Gastrocnemius medialis (tissue), 4 donors: ENCODE measurements at regions not wholly inside any gene's neighbourhood (a gene's known extent, or its start where the extent isn't known, plus 50 kb on each side); places are given as distances from the start of the nearest gene placed in this dataset.

ENCODE experiments used
- ATAC-seq, 2 donors: fragments of 150-250 bp; one replicate each; pipeline ENCODE4 v1.9.1; 2016
- DNase-seq, 2 donors: peaks; one replicate each; pipeline ENCODE4 v3.0.0-alpha.2; 2019
- H3K27ac ChIP-seq, 4 donors: fragments of 200-600 bp; sonication (generic); 1 replicate in 1 of 4; 2 replicates in 3 of 4; pipeline ENCODE4 v1.5.1; 2016 to 2018; ENCODE audit warnings: mild to moderate bottlenecking in 2 of 4, moderate library complexity in 1 of 4
- H3K27me3 ChIP-seq, 3 donors: fragments of 200-600 bp; sonication (generic) in 2 of 3; 1 replicate in 1 of 3; 2 replicates in 2 of 3; pipeline versions ENCODE4 v1.5.1 to v1.6.0; 2016 to 2019; ENCODE audit warnings: mild to moderate bottlenecking in 1 of 3, moderate library complexity in 1 of 3
- H3K36me3 ChIP-seq, 2 donors: fragments of 200-600 bp; sonication (generic) in 1 of 2; one replicate each; pipeline ENCODE4 v1.5.1; 2017 to 2018
- H3K4me1 ChIP-seq, 2 donors: fragments of 200-600 bp; sonication (generic) in 1 of 2; one replicate each; pipeline ENCODE4 v1.5.1; 2016 to 2017; ENCODE audit warnings: mild to moderate bottlenecking in 2 of 2
- H3K4me3 ChIP-seq, 4 donors: fragments of 200-600 bp; sonication (generic) in 3 of 4; 1 replicate in 1 of 4; 2 replicates in 3 of 4; pipeline ENCODE4 v1.5.1; 2016 to 2019; ENCODE audit warnings: mild to moderate bottlenecking in 2 of 4
- H3K9me3 ChIP-seq, 3 donors: fragments of 200-600 bp; sonication (generic) in 2 of 3; 1 replicate in 1 of 3; 2 replicates in 2 of 3; pipeline ENCODE4 v1.5.1; 2016 to 2019
- POLR2A ChIP-seq, 2 donors: fragments of 450-650 bp; IDR thresholded peaks; one replicate each; pipeline ENCODE4 v1.6.1; 2017; ENCODE audit warnings: antibody characterized with exemption in 2 of 2, mild to moderate bottlenecking in 2 of 2, moderate library complexity in 2 of 2
- in situ Hi-C, 4 donors: fragments of 200-750 bp; cut with MboI; loops; one replicate each; pipeline versions ENCODE4 v1.15.0 to v1.8.0; 2017; ENCODE audit warnings: low sequenced_read_pairs in 4 of 4
- intact Hi-C: fragments of 100-400 bp; cut with DNase I; formaldehyde crosslinking; loops from one replicate; pipeline ENCODE4 v1.15.1; 2023; ENCODE audit warnings: low total_unique reads
- TF ChIP-seq, protein P1 (sequence below), 5 experiments: fragments of 450-650 bp in 3 of 5; fragments of 200-600 bp in 2 of 5; sonication (generic) in 2 of 5; IDR thresholded peaks in 4 of 5; conservative IDR thresholded peaks in 1 of 5; 1 replicate in 4 of 5; 2 replicates in 1 of 5; pipeline ENCODE4 v1.5.1; 2016 to 2019; ENCODE audit warnings: antibody characterized with exemption in 5 of 5, mild to moderate bottlenecking in 3 of 5, moderate library complexity in 3 of 5

DNA sequence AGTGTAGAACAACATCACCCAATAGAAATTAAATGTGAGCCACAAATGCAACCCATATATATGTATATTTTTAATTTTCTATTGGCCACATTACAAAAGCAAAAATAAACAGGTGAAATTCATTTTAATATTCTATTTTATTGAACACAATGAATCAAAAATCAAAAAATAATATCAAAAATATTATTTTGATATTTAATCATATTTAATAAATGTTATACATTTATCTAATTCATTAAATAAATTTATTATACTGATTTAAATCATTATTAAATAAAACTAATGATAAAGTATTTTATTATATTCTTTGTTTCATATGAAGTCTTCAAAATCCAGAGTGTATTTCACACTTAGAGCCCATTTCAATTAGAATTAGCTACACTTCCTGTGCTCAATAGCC, 98.4 kb upstream of the MANEA start:
- Histone ChIP-seq H3K9me3 (no peaks in the 10 kb centered on the region), H3K36me3 (no peaks in the 10 kb centered on the region), H3K27ac (no peak overlapping the region), H3K4me1 (no peaks in the 10 kb centered on the region), H3K27me3 (no peaks in the 10 kb centered on the region), H3K4me3 (no peak overlapping the region)
- in situ Hi-C loops, result no loop called here
- intact Hi-C loops, result no loop called here
- TF ChIP-seq POLR2A (IDR thresholded peaks at IDR 0.05), result no peak
- TF ChIP-seq, protein P1, sequence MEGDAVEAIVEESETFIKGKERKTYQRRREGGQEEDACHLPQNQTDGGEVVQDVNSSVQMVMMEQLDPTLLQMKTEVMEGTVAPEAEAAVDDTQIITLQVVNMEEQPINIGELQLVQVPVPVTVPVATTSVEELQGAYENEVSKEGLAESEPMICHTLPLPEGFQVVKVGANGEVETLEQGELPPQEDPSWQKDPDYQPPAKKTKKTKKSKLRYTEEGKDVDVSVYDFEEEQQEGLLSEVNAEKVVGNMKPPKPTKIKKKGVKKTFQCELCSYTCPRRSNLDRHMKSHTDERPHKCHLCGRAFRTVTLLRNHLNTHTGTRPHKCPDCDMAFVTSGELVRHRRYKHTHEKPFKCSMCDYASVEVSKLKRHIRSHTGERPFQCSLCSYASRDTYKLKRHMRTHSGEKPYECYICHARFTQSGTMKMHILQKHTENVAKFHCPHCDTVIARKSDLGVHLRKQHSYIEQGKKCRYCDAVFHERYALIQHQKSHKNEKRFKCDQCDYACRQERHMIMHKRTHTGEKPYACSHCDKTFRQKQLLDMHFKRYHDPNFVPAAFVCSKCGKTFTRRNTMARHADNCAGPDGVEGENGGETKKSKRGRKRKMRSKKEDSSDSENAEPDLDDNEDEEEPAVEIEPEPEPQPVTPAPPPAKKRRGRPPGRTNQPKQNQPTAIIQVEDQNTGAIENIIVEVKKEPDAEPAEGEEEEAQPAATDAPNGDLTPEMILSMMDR (IDR thresholded peaks at IDR 0.05 in 4 of 5, conservative IDR thresholded peaks at IDR 0.05 in 1 of 5), result no peak
- DNase-seq, result no peak
- ATAC-seq, result no peak

DNA sequence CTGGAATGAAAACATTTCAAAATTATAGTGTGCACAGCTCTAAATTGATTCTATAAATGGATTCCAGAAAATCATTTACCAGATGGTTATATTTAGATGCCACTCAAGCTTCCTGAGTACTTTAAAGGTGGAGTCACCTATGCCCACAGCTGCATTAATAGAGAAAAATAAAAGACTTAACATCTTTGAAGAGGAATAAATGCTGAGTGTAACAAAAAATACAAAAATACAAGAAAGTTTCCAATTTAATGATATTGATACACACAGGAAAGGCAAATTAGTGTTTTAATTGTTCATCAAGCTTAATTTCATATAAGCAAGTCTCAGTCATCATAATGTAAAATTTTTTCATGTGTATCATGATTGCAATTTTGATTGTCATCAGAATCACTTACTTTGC, 89.5 kb upstream of the MANEA start:
- Histone ChIP-seq H3K36me3 (no peaks in the 10 kb centered on the region), H3K4me3 (no peak overlapping the region), H3K4me1 (no peaks in the 10 kb centered on the region), H3K27me3 (no peaks in the 10 kb centered on the region), H3K9me3 (no peaks in the 10 kb centered on the region), H3K27ac (no peak overlapping the region)
- TF ChIP-seq, protein P1 (IDR thresholded peaks at IDR 0.05 in 4 of 5, conservative IDR thresholded peaks at IDR 0.05 in 1 of 5), result no peak
- no peak for TF ChIP-seq POLR2A (IDR thresholded peaks at IDR 0.05)
- intact Hi-C loops (no loop called here), in situ Hi-C loops (no loop called here)
- ATAC-seq (no peak), DNase-seq (no peak)

DNA sequence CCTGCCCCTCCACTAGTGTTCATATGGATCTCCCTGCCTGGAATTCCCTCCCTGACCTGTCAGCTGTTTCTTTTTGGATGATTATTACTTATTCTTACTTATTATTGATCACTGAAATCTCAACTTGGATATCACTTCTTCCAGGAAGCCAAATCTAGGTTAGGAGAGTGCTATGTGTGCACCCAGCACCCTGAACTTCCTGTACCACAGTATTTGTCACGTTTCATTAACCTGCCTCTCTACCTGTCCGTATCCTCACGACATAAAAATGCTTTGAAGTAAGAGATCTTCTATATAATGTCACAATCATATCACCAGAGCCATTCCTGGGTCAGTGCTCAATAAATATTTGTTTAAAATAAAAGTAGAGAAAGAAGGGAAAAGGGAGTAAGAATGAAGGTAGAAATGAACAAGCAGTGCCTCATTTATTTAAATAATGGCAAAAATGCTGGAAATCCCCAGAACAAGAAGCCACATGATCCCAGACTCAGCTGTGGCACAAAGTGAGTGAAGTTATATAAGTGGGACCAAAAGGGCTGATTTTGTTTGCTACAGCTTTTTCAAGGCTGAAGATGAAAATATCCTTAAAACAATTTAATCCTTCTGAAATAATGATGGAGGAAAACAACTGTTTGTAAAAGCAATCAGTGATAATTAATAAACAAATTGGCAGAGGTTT, 88.0 kb upstream of the MANEA start:
- Histone ChIP-seq H3K4me1 (no peaks in the 10 kb centered on the region), H3K27ac (no peak overlapping the region), H3K4me3 (no peak overlapping the region), H3K27me3 (no peaks in the 10 kb centered on the region), H3K9me3 (no peaks in the 10 kb centered on the region), H3K36me3 (no peaks in the 10 kb centered on the region)
- in situ Hi-C loops (no loop called here), intact Hi-C loops (no loop called here)
- no peak for ATAC-seq
- no peak for DNase-seq
- TF ChIP-seq POLR2A (IDR thresholded peaks at IDR 0.05), result no peak
- TF ChIP-seq, protein P1 (IDR thresholded peaks at IDR 0.05 in 4 of 5, conservative IDR thresholded peaks at IDR 0.05 in 1 of 5), result no peak

DNA sequence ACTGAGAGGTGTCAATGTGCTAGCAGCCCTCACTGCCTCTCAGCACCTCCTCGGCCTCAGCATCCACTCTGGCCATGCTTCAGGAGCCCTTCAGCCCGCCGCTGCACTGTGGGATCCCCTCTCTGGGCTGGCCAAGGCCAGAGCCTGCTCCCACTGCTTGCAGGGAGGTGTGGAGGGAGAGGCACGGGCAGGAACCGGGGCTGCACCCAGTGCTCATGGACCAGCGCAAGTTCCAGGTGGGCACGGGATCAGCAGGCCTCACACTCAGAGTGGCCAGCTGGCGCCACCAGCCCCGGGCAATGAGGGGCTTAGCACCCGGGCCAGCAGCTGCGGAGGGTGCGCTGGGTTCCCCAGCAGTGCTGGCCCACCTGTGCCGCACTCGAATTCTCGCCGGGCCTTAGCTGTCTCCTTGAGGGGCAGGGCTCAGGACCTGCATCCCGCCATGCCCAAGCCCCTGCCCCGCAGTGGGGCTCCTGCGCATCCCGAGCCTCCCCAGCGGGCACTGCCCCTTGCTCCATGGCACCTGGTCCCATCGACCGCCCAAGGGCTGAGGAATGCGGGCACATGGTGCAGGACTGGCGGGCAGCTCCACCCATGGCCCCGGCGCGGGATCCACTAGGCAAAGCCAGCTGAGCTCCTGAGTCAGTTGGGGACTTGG, 80.4 kb upstream of the MANEA start:
- H3K36me3 ChIP-seq, result no peaks in the 10 kb centered on the region
- H3K4me1 ChIP-seq, result no peaks in the 10 kb centered on the region
- no peak for ATAC-seq
- no peak overlapping the region for H3K4me3 ChIP-seq
- DNase-seq, result no peak
- H3K27me3 ChIP-seq, result no peaks in the 10 kb centered on the region
- H3K9me3 ChIP-seq, result no peaks in the 10 kb centered on the region
- in situ Hi-C loops (no loop called here), intact Hi-C loops (no loop called here)
- TF ChIP-seq, protein P1 (IDR thresholded peaks at IDR 0.05 in 4 of 5, conservative IDR thresholded peaks at IDR 0.05 in 1 of 5), result no peak
- no peak for TF ChIP-seq POLR2A (IDR thresholded peaks at IDR 0.05)
- no peak overlapping the region for H3K27ac ChIP-seq
